IMR-90 (cell line): ENCODE measurements at regions not wholly inside any gene's neighbourhood (a gene's known extent, or its start where the extent isn't known, plus 50 kb on each side); places are given as distances from the start of the nearest gene placed in this dataset.

Source experiments
- ATAC-seq: fragments of 200-7000 bp; cut with Tn5 transposase; 2 replicates; pipeline ENCODE4 v1.9.1; 2020; ENCODE audit warnings: low read depth, mild to moderate bottlenecking, moderate library complexity
- BruUV-seq: library from RNA; stranded (reverse); fragments of 400-500 nt; replicated peaks from 2 replicates; lab custom pipeline; 2021; lab: Mats Ljungman, UMichigan
- CTCF ChIA-PET: fragments of 300-600 bp; formaldehyde crosslinking; extraction: SDS; loops from one replicate; lab custom pipeline; 2021; ENCODE audit warnings: antibody characterized with exemption; lab: Yijun Ruan, JAX
- POLR2A ChIA-PET: fragments of 300-600 bp; sonication (Branson Sonifier 250); formaldehyde crosslinking; loops from one replicate; lab custom pipeline; 2022; ENCODE audit warnings: antibody characterized with exemption; ENCODE audit not compliant: unreplicated experiment; lab: Charles Lee
- DNase-seq: peaks from one replicate; pipeline ENCODE4 v3.0.0; 2013
- H2AFZ ChIP-seq: replicated peaks from 2 replicates; pipeline ENCODE3; 2013; ENCODE audit warnings: low read length, mild to moderate bottlenecking; ENCODE audit not compliant: poor library complexity
- H2AK5ac ChIP-seq: 2 replicates; pipeline ENCODE4 v1.6.1; 2013; ENCODE audit warnings: low read depth, low read length, inconsistent platforms
- H2AK9ac ChIP-seq: replicated peaks from 2 replicates; pipeline ENCODE3; 2013; ENCODE audit warnings: mild to moderate bottlenecking, low read depth, low read length, moderate library complexity; ENCODE audit not compliant: poor library complexity
- H2BK120ac ChIP-seq: 2 replicates; pipeline ENCODE4 v1.6.1; 2013; ENCODE audit warnings: low read depth, low read length, inconsistent platforms
- H2BK15ac ChIP-seq: 3 replicates; pipeline ENCODE4 v1.6.1; 2013; ENCODE audit warnings: low read depth, low read length, inconsistent platforms
- H2BK20ac ChIP-seq: 2 replicates; pipeline ENCODE4 v1.6.1; 2013; ENCODE audit warnings: low read depth, mild to moderate bottlenecking, inconsistent platforms, low read length, moderate library complexity
- H2BK5ac ChIP-seq: 2 replicates; pipeline ENCODE4 v1.6.1; 2013; ENCODE audit warnings: mild to moderate bottlenecking, low read depth, low read length, inconsistent platforms; ENCODE audit not compliant: poor library complexity, severe bottlenecking
- H3K14ac ChIP-seq: replicated peaks from 2 replicates; pipeline ENCODE4 v1.6.1; 2013; ENCODE audit warnings: low read depth, low read length, inconsistent platforms
- H3K18ac ChIP-seq: 2 replicates; pipeline ENCODE4 v1.6.1; 2013; ENCODE audit warnings: low read depth, low read length, control low read depth
- H3K23ac ChIP-seq: 2 replicates; pipeline ENCODE4 v1.6.1; 2013; ENCODE audit warnings: low read depth, low read length, inconsistent platforms
- H3K27ac ChIP-seq: 2 replicates; pipeline ENCODE4 v1.5.1; 2013; ENCODE audit warnings: mild to moderate bottlenecking, control low read depth, low read length; ENCODE audit not compliant: insufficient read depth
- H3K27me3 ChIP-seq: 2 replicates; pipeline ENCODE4 v1.6.1; 2013; ENCODE audit warnings: low read length; ENCODE audit not compliant: control insufficient read depth, insufficient read depth
- H3K36me3 ChIP-seq: 2 replicates; pipeline ENCODE4 v1.6.1; 2013; ENCODE audit warnings: low read length, mixed read lengths; ENCODE audit not compliant: control insufficient read depth, insufficient read depth
- H3K4ac ChIP-seq: 2 replicates; pipeline ENCODE4 v1.6.1; 2013; ENCODE audit warnings: low read depth, low read length, inconsistent platforms
- H3K4me1 ChIP-seq: 2 replicates; pipeline ENCODE4 v1.6.1; 2013; ENCODE audit warnings: low read length, mixed read lengths; ENCODE audit not compliant: control insufficient read depth, insufficient read depth
- H3K4me2 ChIP-seq: 2 replicates; pipeline ENCODE4 v1.6.1; 2013; ENCODE audit warnings: low read depth, mild to moderate bottlenecking, control low read depth, low read length, moderate library complexity
- H3K4me3 ChIP-seq: 2 replicates; pipeline ENCODE4 v1.5.1; 2013; ENCODE audit warnings: low read depth, mild to moderate bottlenecking, control low read depth, low read length, moderate library complexity; ENCODE audit not compliant: insufficient read depth
- H3K56ac ChIP-seq: 2 replicates; pipeline ENCODE4 v1.6.1; 2013; ENCODE audit warnings: low read length, inconsistent platforms; ENCODE audit not compliant: insufficient read depth; ENCODE audit errors: extremely low read depth
- H3K79me1 ChIP-seq, 2 experiments: 2 replicates each; pipeline ENCODE4 v1.6.1; 2013; ENCODE audit warnings: low read length in 2 of 2, inconsistent platforms in 1 of 2, low read depth in 1 of 2
- H3K9ac ChIP-seq: 2 replicates; pipeline ENCODE4 v1.6.1; 2013; ENCODE audit warnings: low read depth, low read length, control low read depth
- H3K9me1 ChIP-seq: 2 replicates; pipeline ENCODE4 v1.6.1; 2013; ENCODE audit warnings: low read length, inconsistent platforms; ENCODE audit not compliant: insufficient read depth
- H3K9me3 ChIP-seq: 2 replicates; pipeline ENCODE4 v1.6.1; 2013; ENCODE audit warnings: low read length; ENCODE audit not compliant: control insufficient read depth, insufficient read depth
- H4K20me1 ChIP-seq: 2 replicates; pipeline ENCODE4 v1.6.1; 2013; ENCODE audit warnings: low read length, inconsistent platforms; ENCODE audit not compliant: insufficient read depth
- H4K5ac ChIP-seq: 2 replicates; pipeline ENCODE4 v1.6.1; 2013; ENCODE audit warnings: mild to moderate bottlenecking, low read depth, low read length, control low read depth
- H4K8ac ChIP-seq, 2 experiments: 2 replicates each; pipeline ENCODE4 v1.6.1; 2013; ENCODE audit warnings: low read depth in 2 of 2, low read length in 2 of 2, control low read depth in 1 of 2, inconsistent platforms in 1 of 2
- H4K91ac ChIP-seq: 2 replicates; pipeline ENCODE4 v1.6.1; 2013; ENCODE audit warnings: low read depth, low read length, inconsistent platforms; ENCODE audit not compliant: insufficient read depth
- BHLHE40 ChIP-seq: fragments of 150-350 bp; IDR thresholded peaks from 2 replicates; pipeline ENCODE4 v1.6.1; 2016; ENCODE audit warnings: mild to moderate bottlenecking, low read depth, low read length
- CEBPB ChIP-seq: IDR thresholded peaks from 2 replicates; pipeline ENCODE4 v1.6.1; 2012; ENCODE audit warnings: low read depth, low read length, improper control_type of control experiment
- CHD1 ChIP-seq: IDR thresholded peaks from 2 replicates; pipeline ENCODE4 v1.6.1; 2012; ENCODE audit warnings: low read depth, low read length, improper control_type of control experiment
- CTCF ChIP-seq: conservative IDR thresholded peaks from 2 replicates; pipeline ENCODE4 v1.5.1; 2012; ENCODE audit warnings: mild to moderate bottlenecking, low read depth, low read length, improper control_type of control experiment
- FOS ChIP-seq: fragments of 150-350 bp; IDR thresholded peaks from 2 replicates; pipeline ENCODE4 v1.6.1; 2016; ENCODE audit warnings: low read depth, low read length
- MAFK ChIP-seq: IDR thresholded peaks from 2 replicates; pipeline ENCODE4 v1.6.1; 2012; ENCODE audit warnings: low read depth, low read length, improper control_type of control experiment
- MAZ ChIP-seq: IDR thresholded peaks from 2 replicates; pipeline ENCODE4 v1.6.1; 2012; ENCODE audit warnings: low read depth, mild to moderate bottlenecking, low read length, improper control_type of control experiment, moderate library complexity, borderline replicate concordance
- MXI1 ChIP-seq: IDR thresholded peaks from 2 replicates; pipeline ENCODE4 v1.6.1; 2012; ENCODE audit warnings: low read depth, mild to moderate bottlenecking, low read length, moderate library complexity, borderline replicate concordance
- NFE2L2 ChIP-seq: fragments of 150-350 bp; IDR thresholded peaks from 2 replicates; pipeline ENCODE4 v1.6.1; 2016; ENCODE audit warnings: low read depth, mild to moderate bottlenecking, low read length
- POLR2A ChIP-seq: IDR thresholded peaks from 2 replicates; pipeline ENCODE4 v1.6.1; 2012; ENCODE audit warnings: mild to moderate bottlenecking, low read depth, low read length
- RAD21 ChIP-seq: IDR thresholded peaks from 2 replicates; pipeline ENCODE4 v1.6.1; 2012; ENCODE audit warnings: low read length, improper control_type of control experiment
- RCOR1 ChIP-seq: IDR thresholded peaks from 2 replicates; pipeline ENCODE4 v1.6.1; 2012; ENCODE audit warnings: mild to moderate bottlenecking, low read length, improper control_type of control experiment; ENCODE audit not compliant: insufficient replicate concordance
- RFX5 ChIP-seq: IDR thresholded peaks from 2 replicates; pipeline ENCODE4 v1.8.0; 2012; ENCODE audit warnings: low read depth, mild to moderate bottlenecking, low read length, moderate library complexity
- SMC3 ChIP-seq: fragments of 150-350 bp; IDR thresholded peaks from 2 replicates; pipeline ENCODE4 v1.6.1; 2016; ENCODE audit warnings: low read depth, mild to moderate bottlenecking, antibody characterized with exemption, low read length, moderate library complexity
- USF2 ChIP-seq: fragments of 150-350 bp; IDR thresholded peaks from 2 replicates; pipeline ENCODE4 v1.6.1; 2017; ENCODE audit warnings: mild to moderate bottlenecking, antibody characterized with exemption, low read length, low read depth
- WGBS, 2 experiments: methylation state at CpG; one replicate each; pipeline versions ENCODE4 v1.1.5 to v1.1.7; 2013; ENCODE audit warnings: missing lambda C conversion rate in 2 of 2; ENCODE audit not compliant: insufficient read length in 1 of 2; ENCODE audit errors: extremely low coverage in 2 of 2; 5-methylcytosine and 5-hydroxymethylcytosine counted together
- dilution Hi-C: fragments of 300-500 bp; cut with HindIII; formaldehyde crosslinking; loops from one replicate; pipeline ENCODE4 v1.14.3; 2018; ENCODE audit warnings: low sequenced_read_pairs; ENCODE audit not compliant: unreplicated experiment
- in situ Hi-C: fragments of 300-500 bp; cut with MboI; formaldehyde crosslinking; loops from 3 replicates; pipeline ENCODE4 v1.14.3; 2019; ENCODE audit warnings: low sequenced_read_pairs, inconsistent platforms, mixed read lengths
- intact Hi-C: fragments of 100-400 bp; cut with micrococcal nuclease; formaldehyde crosslinking; loops from 2 replicates; pipeline ENCODE4 v1.10.0; 2022
- TF ChIP-seq, protein P1 (sequence below): fragments of 150-350 bp; IDR thresholded peaks from 2 replicates; pipeline ENCODE4 v1.6.1; 2016; ENCODE audit warnings: low read depth, mild to moderate bottlenecking, low read length, moderate library complexity, borderline replicate concordance

DNA sequence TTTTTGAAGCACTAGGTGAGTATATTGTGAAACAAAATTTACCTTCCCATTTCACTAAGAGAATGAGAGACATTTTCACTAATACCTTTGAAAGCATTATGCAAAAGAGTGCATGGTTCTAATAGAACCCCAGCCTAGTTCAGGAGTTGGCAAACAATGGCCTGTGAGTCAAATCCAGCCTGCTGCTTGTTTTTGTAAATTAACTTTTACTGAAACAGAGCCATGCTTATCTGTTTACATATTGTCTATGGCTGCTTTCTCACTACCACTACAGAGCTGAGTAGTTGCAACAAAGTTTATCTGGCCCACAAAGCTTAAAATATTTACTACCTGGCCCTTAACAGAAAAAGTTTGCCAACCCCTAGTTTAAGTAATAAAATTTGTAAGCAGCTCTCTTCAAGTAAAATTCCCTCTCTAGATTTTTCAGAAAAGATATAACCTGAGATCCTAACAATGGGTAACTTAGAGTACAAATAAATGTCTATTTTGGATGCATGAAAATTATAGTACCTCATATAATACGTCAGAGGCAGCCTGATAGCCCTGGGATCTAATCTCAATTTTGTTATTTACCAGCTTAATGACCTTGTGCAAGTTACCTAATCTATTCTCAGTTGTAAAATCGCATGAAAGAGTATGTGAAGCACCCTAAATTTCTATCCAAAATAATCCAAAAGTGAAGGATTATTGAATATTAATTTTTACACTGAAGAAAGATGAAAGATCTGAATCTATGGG lies 50.7 kb upstream of the ARL15 start:
- DNase-seq (peak; percentile 10), ATAC-seq (peak; percentile 48)
- in situ Hi-C loops (no loop called here), dilution Hi-C loops (no loop called here), intact Hi-C loops (no loop called here)
- Histone ChIP-seq H2BK5ac (no peak overlapping the region), H3K4me2 (no peak overlapping the region), H2BK120ac (no peak overlapping the region), H3K9me1 (peaks cover 8% of the 10 kb centered on the region; the same call in 1 of the 2 replicates), H2BK15ac (no peak overlapping the region), H3K18ac (no peak overlapping the region; the same call in 1 of the 2 replicates), H3K23ac (no peak overlapping the region), H4K5ac (no peak overlapping the region), H4K91ac (no peak overlapping the region), H3K56ac (no peak overlapping the region), H2AK9ac (no peak overlapping the region), H3K79me1 (no peaks in the 10 kb centered on the region), H4K20me1 (no peaks in the 10 kb centered on the region), H4K8ac (no peak overlapping the region), H3K14ac (no peak overlapping the region), H2AFZ (no peak overlapping the region), H3K4me1 (peaks cover 4% of the 10 kb centered on the region), H3K9ac (no peak overlapping the region), H2AK5ac (no peak overlapping the region), H3K27me3 (peaks cover 14% of the 10 kb centered on the region), H3K36me3 (no peaks in the 10 kb centered on the region), H2BK20ac (no peak overlapping the region), H3K4ac (no peak overlapping the region), H3K4me3 (no peak overlapping the region), H3K9me3 (no peaks in the 10 kb centered on the region), H3K27ac (no peak overlapping the region)
- no TSS peak for BruUV-seq
- TF ChIP-seq CHD1 (no peak), RCOR1 (no peak), MAFK (no peak), NFE2L2 (no peak), MAZ (no peak), MXI1 (no peak), FOS (no peak), BHLHE40 (no peak), CEBPB (no peak), USF2 (no peak), POLR2A (no peak), RAD21 (no peak), CTCF (no peak), SMC3 (no peak), RFX5 (no peak)
- TF ChIP-seq, protein P1, sequence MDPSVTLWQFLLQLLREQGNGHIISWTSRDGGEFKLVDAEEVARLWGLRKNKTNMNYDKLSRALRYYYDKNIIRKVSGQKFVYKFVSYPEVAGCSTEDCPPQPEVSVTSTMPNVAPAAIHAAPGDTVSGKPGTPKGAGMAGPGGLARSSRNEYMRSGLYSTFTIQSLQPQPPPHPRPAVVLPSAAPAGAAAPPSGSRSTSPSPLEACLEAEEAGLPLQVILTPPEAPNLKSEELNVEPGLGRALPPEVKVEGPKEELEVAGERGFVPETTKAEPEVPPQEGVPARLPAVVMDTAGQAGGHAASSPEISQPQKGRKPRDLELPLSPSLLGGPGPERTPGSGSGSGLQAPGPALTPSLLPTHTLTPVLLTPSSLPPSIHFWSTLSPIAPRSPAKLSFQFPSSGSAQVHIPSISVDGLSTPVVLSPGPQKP, result no peak
- 60% methylated on average over 1 of the region's 2 CpGs; no CpG with 5 or more reads in 1 of the 2 experiments for WGBS, 2 experiments
- ChIA-PET CTCF (no interaction called here), POLR2A (no interaction called here)
